C4-2B (cell line): ENCODE measurements at regions not wholly inside any gene's neighbourhood (a gene's known extent, or its start where the extent isn't known, plus 50 kb on each side); places are given as distances from the start of the nearest gene placed in this dataset.

Experiments
- ZFX ChIP-seq: fragments of 450-650 bp; IDR thresholded peaks from 2 replicates; pipeline ENCODE4 v1.6.1; 2017
- TF ChIP-seq, protein P1 (sequence below): fragments of 450-650 bp; conservative IDR thresholded peaks from 2 replicates; pipeline ENCODE4 v1.5.1; 2017; ENCODE audit warnings: mild to moderate bottlenecking

DNA sequence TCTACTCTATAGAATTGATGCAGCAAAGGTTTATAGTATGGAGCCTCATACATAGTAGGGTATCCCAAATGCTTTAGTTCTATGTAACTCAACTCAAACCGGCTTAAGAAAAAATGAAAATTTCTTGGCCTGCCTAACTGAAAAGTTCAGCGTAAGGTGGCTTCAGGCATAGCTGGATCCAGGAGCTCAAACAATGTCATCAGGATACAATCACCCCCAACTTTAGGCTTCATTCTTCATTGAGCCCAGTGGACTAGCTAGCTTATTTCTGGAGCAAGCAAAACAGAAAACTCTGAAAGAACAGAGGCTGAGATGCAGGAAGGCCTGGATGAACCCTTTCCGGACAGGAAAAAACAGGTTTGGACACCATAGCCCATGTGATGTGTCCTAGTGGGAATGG, 147.5 kb upstream of the HS3ST4 start:
- TF ChIP-seq, protein P1, sequence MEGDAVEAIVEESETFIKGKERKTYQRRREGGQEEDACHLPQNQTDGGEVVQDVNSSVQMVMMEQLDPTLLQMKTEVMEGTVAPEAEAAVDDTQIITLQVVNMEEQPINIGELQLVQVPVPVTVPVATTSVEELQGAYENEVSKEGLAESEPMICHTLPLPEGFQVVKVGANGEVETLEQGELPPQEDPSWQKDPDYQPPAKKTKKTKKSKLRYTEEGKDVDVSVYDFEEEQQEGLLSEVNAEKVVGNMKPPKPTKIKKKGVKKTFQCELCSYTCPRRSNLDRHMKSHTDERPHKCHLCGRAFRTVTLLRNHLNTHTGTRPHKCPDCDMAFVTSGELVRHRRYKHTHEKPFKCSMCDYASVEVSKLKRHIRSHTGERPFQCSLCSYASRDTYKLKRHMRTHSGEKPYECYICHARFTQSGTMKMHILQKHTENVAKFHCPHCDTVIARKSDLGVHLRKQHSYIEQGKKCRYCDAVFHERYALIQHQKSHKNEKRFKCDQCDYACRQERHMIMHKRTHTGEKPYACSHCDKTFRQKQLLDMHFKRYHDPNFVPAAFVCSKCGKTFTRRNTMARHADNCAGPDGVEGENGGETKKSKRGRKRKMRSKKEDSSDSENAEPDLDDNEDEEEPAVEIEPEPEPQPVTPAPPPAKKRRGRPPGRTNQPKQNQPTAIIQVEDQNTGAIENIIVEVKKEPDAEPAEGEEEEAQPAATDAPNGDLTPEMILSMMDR = no peak
- no peak for TF ChIP-seq ZFX
